Brain microvascular endothelial cell (primary cell): ENCODE measurements at regions not wholly inside any gene's neighbourhood (a gene's known extent, or its start where the extent isn't known, plus 50 kb on each side); places are given as distances from the start of the nearest gene placed in this dataset.

ENCODE experiments used
- DNase-seq: peaks from one replicate; pipeline ENCODE4 v3.0.0-alpha.2; 2020
- H3K27ac ChIP-seq: fragments of 250-450 bp; sonication (Bioruptor Pico); 2 replicates; pipeline ENCODE4 v1.5.1; 2020; ENCODE audit warnings: mild to moderate bottlenecking, moderate library complexity
- H3K27me3 ChIP-seq: fragments of 250-450 bp; sonication (Bioruptor Pico); replicated peaks from 2 replicates; pipeline ENCODE4 v1.5.1; 2020; ENCODE audit warnings: mild to moderate bottlenecking
- H3K36me3 ChIP-seq: fragments of 250-450 bp; sonication (Bioruptor Pico); replicated peaks from 2 replicates; pipeline ENCODE4 v1.5.1; 2020; ENCODE audit warnings: mild to moderate bottlenecking
- H3K4me3 ChIP-seq: 2 replicates; pipeline ENCODE4 v1.5.1; 2011; ENCODE audit warnings: low read depth, mild to moderate bottlenecking, control low read depth, low read length, moderate library complexity
- CTCF ChIP-seq: IDR thresholded peaks from 2 replicates; pipeline ENCODE4 v1.5.1; 2011; ENCODE audit warnings: low read depth, mild to moderate bottlenecking, moderate library complexity, low read length, control low read depth, inconsistent platforms; ENCODE audit errors: missing control alignments
- in situ Hi-C: cut with HindIII; loops from 2 replicates; pipeline ENCODE4 v1.10.0; 2017; ENCODE audit warnings: low sequenced_read_pairs, low pct_ligation_motif_present

- Histone ChIP-seq H3K27me3 (no peaks in the 10 kb centered on the region), H3K36me3 (no peaks in the 10 kb centered on the region), H3K27ac (no peak overlapping the region), H3K4me3 (no peak overlapping the region)
- in situ Hi-C loops, result no loop called here
- no peak for TF ChIP-seq CTCF
- DNase-seq, result no peak
Observed at GRCh38 chr2:181190711-181191110, 210.3 kb downstream of the UBE2E3 start.

GRCh38 chr2:181193550-181193949 is 213.1 kb downstream of the UBE2E3 start:
- no peak for TF ChIP-seq CTCF
- H3K27ac ChIP-seq, result no peak overlapping the region
- no peak overlapping the region for H3K4me3 ChIP-seq
- H3K27me3 ChIP-seq, result no peaks in the 10 kb centered on the region
- in situ Hi-C loops, result no loop called here
- no peaks in the 10 kb centered on the region for H3K36me3 ChIP-seq
- DNase-seq, result no peak

GRCh38 chr2:181196401-181196800 is 216.0 kb downstream of the UBE2E3 start:
- no peak for TF ChIP-seq CTCF
- H3K27me3 ChIP-seq, result no peaks in the 10 kb centered on the region
- no peaks in the 10 kb centered on the region for H3K36me3 ChIP-seq
- no peak overlapping the region for H3K27ac ChIP-seq
- no peak for DNase-seq
- no peak overlapping the region for H3K4me3 ChIP-seq
- in situ Hi-C loops, result no loop called here

- H3K36me3 ChIP-seq, result no peaks in the 10 kb centered on the region
- no peaks in the 10 kb centered on the region for H3K27me3 ChIP-seq
- TF ChIP-seq CTCF, result no peak
- in situ Hi-C loops, result no loop called here
- H3K27ac ChIP-seq, result no peak overlapping the region
- H3K4me3 ChIP-seq, result no peak overlapping the region
- DNase-seq, result no peak
Observed at GRCh38 chr2:181197140-181197760, 216.8 kb downstream of the UBE2E3 start.

GRCh38 chr2:181198183-181198864 is 217.9 kb downstream of the UBE2E3 start:
- H3K27ac ChIP-seq, result no peak overlapping the region
- no peak overlapping the region for H3K4me3 ChIP-seq
- DNase-seq, result no peak
- no peaks in the 10 kb centered on the region for H3K27me3 ChIP-seq
- no peaks in the 10 kb centered on the region for H3K36me3 ChIP-seq
- in situ Hi-C loops, result no loop called here
- no peak for TF ChIP-seq CTCF
